DOHH2 (cell line): ENCODE measurements at regions not wholly inside any gene's neighbourhood (a gene's known extent, or its start where the extent isn't known, plus 50 kb on each side); places are given as distances from the start of the nearest gene placed in this dataset.

Experiments
- H3F3A ChIP-seq: fragments of 200-600 bp; sonication (generic), shearing (Covaris generic); 2 replicates; pipeline ENCODE4 v1.6.0; 2016; ENCODE audit warnings: antibody characterized with exemption, mild to moderate bottlenecking; ENCODE audit not compliant: control insufficient read depth, insufficient read depth
- H3K27ac ChIP-seq: fragments of 200-600 bp; sonication (generic); 2 replicates; pipeline ENCODE4 v1.5.1; 2014; ENCODE audit warnings: low read depth, mild to moderate bottlenecking, low read length, moderate library complexity
- H3K27me3 ChIP-seq: fragments of 200-600 bp; sonication (generic); 2 replicates; pipeline ENCODE4 v1.6.1; 2014; ENCODE audit warnings: mild to moderate bottlenecking, low read length, mixed read lengths; ENCODE audit not compliant: control insufficient read depth
- H3K36me3 ChIP-seq: fragments of 200-600 bp; sonication (generic); 2 replicates; pipeline ENCODE4 v1.6.1; 2014; ENCODE audit warnings: mild to moderate bottlenecking, low read length, moderate library complexity, mixed read lengths; ENCODE audit not compliant: control insufficient read depth
- H3K4me1 ChIP-seq: fragments of 200-600 bp; sonication (generic); 2 replicates; pipeline ENCODE4 v1.6.1; 2014; ENCODE audit warnings: mild to moderate bottlenecking, low read length, mixed read lengths; ENCODE audit not compliant: control insufficient read depth
- H3K4me2 ChIP-seq: fragments of 200-600 bp; sonication (generic); 2 replicates; pipeline ENCODE4 v1.6.0; 2014; ENCODE audit warnings: mild to moderate bottlenecking, low read length, moderate library complexity
- H3K4me3 ChIP-seq: fragments of 200-600 bp; sonication (generic); 2 replicates; pipeline ENCODE4 v1.5.1; 2014; ENCODE audit warnings: mild to moderate bottlenecking, low read length, mixed read lengths
- H3K79me2 ChIP-seq: fragments of 200-600 bp; sonication (generic); 2 replicates; pipeline ENCODE4 v1.6.1; 2014; ENCODE audit warnings: mild to moderate bottlenecking, low read length, mixed read lengths; ENCODE audit not compliant: control insufficient read depth
- H3K9me2 ChIP-seq: fragments of 200-600 bp; sonication (generic); replicated peaks from 2 replicates; pipeline ENCODE4 v1.6.1; 2014; ENCODE audit warnings: mild to moderate bottlenecking, low read length, mixed read lengths; ENCODE audit not compliant: control insufficient read depth
- H3K9me3 ChIP-seq: fragments of 200-600 bp; sonication (generic); 2 replicates; pipeline ENCODE4 v1.6.1; 2014; ENCODE audit warnings: antibody characterized with exemption, low read length, mixed read lengths; ENCODE audit not compliant: control insufficient read depth, insufficient read depth
- H4K20me1 ChIP-seq: fragments of 200-600 bp; sonication (generic); 2 replicates; pipeline ENCODE4 v1.6.0; 2014; ENCODE audit warnings: low read depth, mild to moderate bottlenecking, antibody characterized with exemption, low read length, moderate library complexity; ENCODE audit not compliant: control insufficient read depth, insufficient read depth
- EZH2phosphoT487 ChIP-seq: fragments of 200-600 bp; sonication (generic); IDR thresholded peaks from 2 replicates; pipeline ENCODE4 v1.6.1; 2017; ENCODE audit warnings: borderline replicate concordance, mild to moderate bottlenecking, antibody characterized with exemption, low read length, moderate library complexity, mixed read lengths
- TF ChIP-seq, protein P1 (sequence below): fragments of 200-600 bp; sonication (generic); IDR thresholded peaks from one replicate; pipeline ENCODE4 v1.5.1; 2014; ENCODE audit warnings: antibody characterized with exemption, mild to moderate bottlenecking, low read depth, low read length; ENCODE audit not compliant: poor library complexity, severe bottlenecking

DNA sequence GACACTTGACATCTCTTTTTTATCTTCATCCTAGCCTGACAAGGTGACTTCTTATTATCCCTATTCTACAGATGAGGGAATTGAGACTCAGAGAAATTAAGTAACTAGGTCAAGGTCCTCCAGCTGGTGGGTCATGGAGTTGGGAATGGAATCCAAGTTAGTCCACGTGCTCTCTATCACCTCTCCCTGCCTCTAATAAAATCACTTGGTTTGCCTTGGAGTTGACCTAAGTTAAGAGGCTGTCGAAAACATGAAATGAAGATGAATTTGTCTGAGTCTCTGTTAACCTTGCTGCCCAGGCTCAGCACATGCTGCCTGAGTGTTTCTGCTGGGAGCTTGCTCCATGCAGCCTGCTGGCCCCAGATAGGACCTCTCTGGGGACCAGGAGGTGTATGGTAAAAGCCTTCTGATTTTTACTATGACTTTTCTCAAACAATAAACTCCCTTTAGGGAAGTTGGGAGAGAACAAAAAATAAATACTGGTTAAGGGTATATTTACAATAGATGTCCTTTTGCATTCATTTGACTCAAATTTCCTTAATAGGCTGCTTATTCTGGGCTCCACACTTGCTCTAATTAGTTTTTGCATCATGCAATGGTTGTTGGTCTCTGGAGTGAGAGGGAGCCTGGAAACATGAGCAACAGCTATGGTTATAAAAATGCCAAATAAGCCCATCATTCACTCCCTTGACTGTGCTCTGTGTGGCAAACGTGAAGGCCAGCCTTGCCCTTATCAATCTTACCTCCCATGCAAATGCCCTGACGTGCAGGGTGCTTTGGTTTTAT, 61.6 kb upstream of the DHX15 start:
- Histone ChIP-seq H4K20me1 (no peaks in the 10 kb centered on the region), H3K4me1 (no peaks in the 10 kb centered on the region), H3K27ac (no peak overlapping the region), H3K4me3 (no peak overlapping the region), H3K36me3 (no peaks in the 10 kb centered on the region), H3F3A (no peaks in the 10 kb centered on the region), H3K9me3 (no peaks in the 10 kb centered on the region), H3K4me2 (no peak overlapping the region), H3K27me3 (no peaks in the 10 kb centered on the region), H3K79me2 (no peaks in the 10 kb centered on the region), H3K9me2 (no peaks in the 10 kb centered on the region)
- no peak for TF ChIP-seq EZH2phosphoT487
- TF ChIP-seq, protein P1, sequence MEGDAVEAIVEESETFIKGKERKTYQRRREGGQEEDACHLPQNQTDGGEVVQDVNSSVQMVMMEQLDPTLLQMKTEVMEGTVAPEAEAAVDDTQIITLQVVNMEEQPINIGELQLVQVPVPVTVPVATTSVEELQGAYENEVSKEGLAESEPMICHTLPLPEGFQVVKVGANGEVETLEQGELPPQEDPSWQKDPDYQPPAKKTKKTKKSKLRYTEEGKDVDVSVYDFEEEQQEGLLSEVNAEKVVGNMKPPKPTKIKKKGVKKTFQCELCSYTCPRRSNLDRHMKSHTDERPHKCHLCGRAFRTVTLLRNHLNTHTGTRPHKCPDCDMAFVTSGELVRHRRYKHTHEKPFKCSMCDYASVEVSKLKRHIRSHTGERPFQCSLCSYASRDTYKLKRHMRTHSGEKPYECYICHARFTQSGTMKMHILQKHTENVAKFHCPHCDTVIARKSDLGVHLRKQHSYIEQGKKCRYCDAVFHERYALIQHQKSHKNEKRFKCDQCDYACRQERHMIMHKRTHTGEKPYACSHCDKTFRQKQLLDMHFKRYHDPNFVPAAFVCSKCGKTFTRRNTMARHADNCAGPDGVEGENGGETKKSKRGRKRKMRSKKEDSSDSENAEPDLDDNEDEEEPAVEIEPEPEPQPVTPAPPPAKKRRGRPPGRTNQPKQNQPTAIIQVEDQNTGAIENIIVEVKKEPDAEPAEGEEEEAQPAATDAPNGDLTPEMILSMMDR = no peak

DNA sequence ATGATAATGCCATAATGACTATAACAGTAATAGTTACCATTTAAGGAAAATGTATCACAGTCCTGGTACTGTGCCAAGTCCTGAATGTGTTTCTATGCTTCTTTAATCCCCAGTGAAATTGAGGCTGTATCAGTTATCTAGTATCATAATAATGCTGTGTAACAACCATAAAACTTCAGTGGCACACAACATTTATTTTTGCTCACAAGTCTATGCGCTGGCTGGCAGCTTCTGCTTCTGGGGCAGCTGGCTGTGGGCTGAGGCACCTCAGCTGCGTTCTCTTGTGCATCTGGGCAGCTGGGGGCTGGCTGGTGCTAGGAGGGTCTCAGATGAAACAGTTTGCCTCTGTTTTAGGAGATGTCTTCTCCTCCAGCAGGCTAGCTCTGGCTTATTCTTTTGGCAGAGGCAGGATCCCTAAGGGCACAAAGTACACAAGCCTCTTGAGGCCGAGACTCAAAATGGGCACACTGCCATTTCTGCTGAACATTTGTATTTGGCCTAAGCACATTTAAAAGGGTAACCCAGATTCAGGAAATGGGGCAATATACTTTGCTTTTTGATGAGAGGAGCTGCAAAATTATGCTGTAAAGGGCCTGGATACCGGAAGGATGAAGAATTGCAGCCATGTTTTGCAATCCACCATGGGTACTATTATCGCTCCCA, 62.6 kb upstream of the DHX15 start:
- no peak overlapping the region for H3K27ac ChIP-seq
- H3K9me2 ChIP-seq = no peaks in the 10 kb centered on the region
- H3K4me2 ChIP-seq = no peak overlapping the region
- H3K4me3 ChIP-seq = no peak overlapping the region
- no peaks in the 10 kb centered on the region for H3K9me3 ChIP-seq
- H4K20me1 ChIP-seq = no peaks in the 10 kb centered on the region
- no peaks in the 10 kb centered on the region for H3K79me2 ChIP-seq
- H3K27me3 ChIP-seq = no peaks in the 10 kb centered on the region
- no peak for TF ChIP-seq EZH2phosphoT487
- TF ChIP-seq, protein P1 = no peak
- no peaks in the 10 kb centered on the region for H3F3A ChIP-seq
- H3K4me1 ChIP-seq = no peaks in the 10 kb centered on the region
- H3K36me3 ChIP-seq = no peaks in the 10 kb centered on the region

DNA sequence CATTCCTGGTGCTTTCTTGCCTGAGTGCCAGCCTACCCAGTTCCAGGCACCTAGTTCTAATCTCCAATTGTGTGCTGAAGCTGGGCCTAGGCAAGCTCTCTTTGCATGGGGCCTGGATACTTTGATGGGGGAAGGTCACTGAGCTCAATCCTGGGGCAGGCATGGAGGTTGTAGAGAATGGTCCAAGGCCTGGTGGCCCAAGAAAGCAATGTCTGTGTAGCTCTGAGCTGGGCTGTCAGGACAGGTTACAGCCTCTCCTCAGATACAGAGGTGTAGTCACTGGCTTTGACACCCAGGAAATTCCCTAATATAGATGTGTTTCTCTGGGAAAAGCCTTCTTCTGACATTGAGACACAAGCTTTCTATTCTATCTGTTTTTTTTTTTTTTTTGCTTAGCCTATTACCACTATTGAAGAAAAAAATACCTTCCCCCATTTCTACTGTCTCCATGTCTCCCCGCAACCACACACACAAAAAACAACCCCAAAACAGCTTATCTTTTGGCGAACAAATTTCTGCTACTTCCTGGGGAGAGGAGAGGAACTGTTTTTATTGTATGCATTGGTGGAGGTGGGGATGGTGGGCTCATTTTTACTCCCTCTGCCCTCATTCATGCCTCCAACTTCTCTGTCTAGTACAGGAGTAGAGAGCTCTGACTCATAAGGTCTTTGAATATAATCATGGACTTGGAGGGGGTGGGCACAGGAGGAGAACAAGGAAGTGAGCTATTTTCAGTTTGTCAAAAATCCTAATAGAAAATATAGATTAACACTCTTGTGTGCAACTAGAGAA, 66.7 kb upstream of the DHX15 start:
- Histone ChIP-seq H3K4me3 (no peak overlapping the region), H3F3A (no peaks in the 10 kb centered on the region), H3K4me1 (no peaks in the 10 kb centered on the region), H4K20me1 (no peaks in the 10 kb centered on the region), H3K4me2 (no peak overlapping the region), H3K9me2 (no peaks in the 10 kb centered on the region), H3K9me3 (no peaks in the 10 kb centered on the region), H3K36me3 (no peaks in the 10 kb centered on the region), H3K27me3 (no peaks in the 10 kb centered on the region), H3K79me2 (no peaks in the 10 kb centered on the region), H3K27ac (no peak overlapping the region)
- TF ChIP-seq, protein P1 = no peak
- TF ChIP-seq EZH2phosphoT487 = no peak
